Muscle layer of duodenum (tissue), 2 donors: ENCODE measurements at regions not wholly inside any gene's neighbourhood (a gene's known extent, or its start where the extent isn't known, plus 50 kb on each side); places are given as distances from the start of the nearest gene placed in this dataset.

Experiments
- H3K27ac ChIP-seq: one replicate; pipeline ENCODE4 v1.7.0; 2013; ENCODE audit warnings: mild to moderate bottlenecking, low read length
- H3K27me3 ChIP-seq: one replicate; pipeline ENCODE4 v1.7.0; 2013; ENCODE audit warnings: low read depth, mild to moderate bottlenecking, control low read depth, low read length
- H3K36me3 ChIP-seq, 2 donors: one replicate each; pipeline ENCODE4 v1.7.0; 2013; ENCODE audit warnings: low read length in 2 of 2, control low read depth in 1 of 2, mild to moderate bottlenecking in 1 of 2; ENCODE audit not compliant: insufficient read depth in 2 of 2, control insufficient read depth in 1 of 2
- H3K4me1 ChIP-seq, 2 donors: one replicate each; pipeline ENCODE4 v1.7.0; 2013; ENCODE audit warnings: low read length in 2 of 2, mild to moderate bottlenecking in 2 of 2, control low read depth in 1 of 2, moderate library complexity in 1 of 2; ENCODE audit not compliant: insufficient read depth in 2 of 2, control insufficient read depth in 1 of 2
- H3K4me3 ChIP-seq, 2 donors: one replicate each; pipeline ENCODE4 v1.7.0; 2013; ENCODE audit warnings: low read length in 2 of 2, low read depth in 1 of 2, mild to moderate bottlenecking in 1 of 2
- H3K9me3 ChIP-seq, 2 donors: one replicate each; pipeline ENCODE4 v1.7.0; 2013; ENCODE audit warnings: low read length in 2 of 2, control low read depth in 1 of 2, mild to moderate bottlenecking in 1 of 2; ENCODE audit not compliant: control insufficient read depth in 1 of 2
- donor health status: healthy.

- Histone ChIP-seq H3K4me3 (no peak overlapping the region), H3K36me3 (no peaks in the 10 kb centered on the region), H3K27ac (no peak overlapping the region), H3K4me1 (no peaks in the 10 kb centered on the region), H3K9me3 (no peaks in the 10 kb centered on the region), H3K27me3 (no peaks in the 10 kb centered on the region)
Measured at GRCh38 chr2:45273412-45274249, 264.4 kb upstream of the SIX2 start.

DNA sequence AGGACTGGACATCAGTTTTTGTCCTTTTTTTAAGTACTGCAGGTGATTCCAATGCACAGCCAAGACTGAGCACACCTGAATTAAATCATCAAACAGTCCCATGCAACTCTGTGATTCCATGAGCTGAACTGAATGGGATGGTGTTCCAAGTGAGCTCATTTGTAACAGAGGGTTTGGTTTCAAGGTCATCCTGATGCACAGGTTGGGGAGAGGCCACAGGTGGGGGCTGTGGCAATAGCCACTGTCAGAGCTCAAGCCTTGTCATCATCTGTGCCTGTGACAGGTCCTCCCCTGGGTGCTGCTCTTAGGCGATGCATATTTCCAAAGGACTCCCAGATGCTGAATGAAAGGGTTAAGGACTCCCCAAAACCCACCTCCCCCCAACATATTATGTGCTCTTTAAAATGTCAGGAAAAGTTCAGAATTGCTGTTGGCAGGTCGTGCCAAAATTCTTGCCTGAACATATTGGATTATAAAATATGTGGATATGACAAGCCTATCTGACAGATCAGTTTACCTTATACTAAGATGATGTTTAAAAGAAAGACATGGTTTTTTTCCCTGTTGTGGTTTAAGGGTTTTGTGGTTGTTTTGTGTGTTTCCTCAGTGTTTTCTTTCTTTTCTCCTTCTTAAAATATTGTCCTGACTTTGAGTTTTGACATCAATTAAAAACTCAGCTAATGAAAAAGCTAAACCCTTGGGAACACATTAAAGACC lies 263.5 kb upstream of the SIX2 start:
- no peaks in the 10 kb centered on the region for H3K4me1 ChIP-seq
- no peak overlapping the region for H3K4me3 ChIP-seq
- no peak overlapping the region for H3K27ac ChIP-seq
- no peaks in the 10 kb centered on the region for H3K27me3 ChIP-seq
- no peaks in the 10 kb centered on the region for H3K36me3 ChIP-seq
- H3K9me3 ChIP-seq, result no peaks in the 10 kb centered on the region

DNA sequence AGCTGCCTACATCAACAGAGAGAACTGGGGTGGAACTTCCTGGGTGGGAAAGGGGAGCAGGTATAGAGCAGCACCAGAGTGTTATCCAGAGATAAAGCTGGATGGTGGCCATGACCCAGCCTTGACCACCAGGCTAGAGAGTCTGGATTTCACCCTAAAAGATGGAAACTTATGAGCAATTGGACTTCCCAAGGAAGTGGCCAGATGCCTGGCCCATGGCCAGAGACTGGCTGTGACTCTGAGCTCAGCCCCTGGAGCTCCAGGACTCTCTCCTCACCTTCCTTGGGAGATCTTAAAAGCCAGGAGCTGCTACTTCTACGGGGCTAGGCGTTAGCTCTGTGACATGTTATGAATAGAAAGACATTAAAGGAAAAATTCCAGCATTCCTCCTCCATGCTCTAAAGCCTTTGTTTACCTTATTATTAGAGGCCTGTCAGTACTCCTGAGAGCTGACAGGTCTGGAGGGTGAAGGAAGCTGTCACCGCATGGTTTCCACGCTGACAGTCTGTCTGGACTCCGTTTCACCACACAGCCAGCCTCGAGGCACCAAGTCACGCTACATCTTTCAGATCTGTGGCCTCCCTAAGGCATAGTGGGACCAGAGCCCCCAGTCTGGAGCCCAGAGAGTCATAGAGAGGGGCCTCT lies 260.0 kb upstream of the SIX2 start:
- no peaks in the 10 kb centered on the region for H3K9me3 ChIP-seq
- H3K27ac ChIP-seq, result no peak overlapping the region
- H3K36me3 ChIP-seq, result no peaks in the 10 kb centered on the region
- H3K4me3 ChIP-seq, result no peak overlapping the region
- no peaks in the 10 kb centered on the region for H3K27me3 ChIP-seq
- no peaks in the 10 kb centered on the region for H3K4me1 ChIP-seq

DNA sequence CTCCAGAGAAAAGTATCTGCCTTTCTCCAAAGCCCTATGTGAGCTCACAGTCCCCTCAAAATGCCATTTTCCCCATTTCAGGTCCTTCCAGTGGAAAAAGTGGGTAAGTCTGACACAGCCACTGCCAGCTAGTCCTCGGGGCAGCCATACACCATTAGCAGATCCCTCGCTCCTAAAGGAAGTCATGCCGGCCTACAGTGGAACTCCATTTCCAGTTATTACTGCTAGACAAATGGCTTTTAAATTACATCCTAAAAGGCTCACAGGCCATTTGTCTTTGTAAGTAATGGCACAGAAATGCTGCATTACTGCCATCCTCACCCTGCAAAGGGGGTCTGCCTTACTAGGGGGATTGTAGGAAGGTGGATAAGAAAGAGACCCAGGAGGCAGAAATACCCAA lies 259.4 kb upstream of the SIX2 start:
- Histone ChIP-seq H3K4me1 (no peaks in the 10 kb centered on the region), H3K27ac (no peak overlapping the region), H3K4me3 (no peak overlapping the region), H3K36me3 (no peaks in the 10 kb centered on the region), H3K27me3 (no peaks in the 10 kb centered on the region), H3K9me3 (no peaks in the 10 kb centered on the region)

DNA sequence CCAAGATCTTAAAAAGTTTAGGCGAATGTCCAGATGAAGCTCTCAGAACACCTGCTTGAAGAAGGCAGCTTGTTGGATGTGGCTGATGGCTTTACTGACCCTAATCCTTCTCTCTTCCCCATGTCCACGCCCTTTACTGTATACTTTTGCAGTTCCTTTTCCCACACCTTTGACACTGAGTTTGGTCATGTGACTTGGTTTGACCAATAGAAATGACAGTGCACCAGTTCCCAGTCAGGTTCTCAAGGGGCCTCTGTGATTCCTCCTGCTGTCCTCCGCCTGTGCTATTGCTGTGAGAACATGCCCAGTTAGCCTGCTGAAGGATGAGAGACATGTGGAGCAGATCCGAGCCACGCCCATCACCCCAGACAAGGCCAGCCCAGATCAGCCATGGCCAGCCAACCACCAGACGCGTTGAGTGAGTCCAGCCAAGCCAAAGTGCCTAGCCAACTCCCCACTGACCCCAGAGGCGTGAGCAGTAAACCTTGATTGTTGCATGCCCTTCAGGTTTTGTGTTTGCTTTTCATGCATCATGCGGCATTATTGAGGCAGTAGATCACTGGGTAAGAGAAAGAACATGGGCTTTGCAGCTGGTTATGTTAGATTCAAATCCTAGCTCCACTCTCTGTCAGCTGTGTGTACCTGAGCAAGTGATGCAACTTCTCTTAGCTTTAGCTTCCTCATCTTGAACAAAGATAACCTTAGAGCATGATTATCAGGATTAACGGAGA lies 258.0 kb upstream of the SIX2 start:
- H3K27ac ChIP-seq, result no peak overlapping the region
- H3K36me3 ChIP-seq, result no peaks in the 10 kb centered on the region
- H3K9me3 ChIP-seq, result no peaks in the 10 kb centered on the region
- no peak overlapping the region for H3K4me3 ChIP-seq
- no peaks in the 10 kb centered on the region for H3K27me3 ChIP-seq
- H3K4me1 ChIP-seq, result no peaks in the 10 kb centered on the region

GRCh38 chr2:45265336-45265735 lies 256.1 kb upstream of the SIX2 start:
- Histone ChIP-seq H3K27ac (no peak overlapping the region), H3K9me3 (no peaks in the 10 kb centered on the region), H3K36me3 (no peaks in the 10 kb centered on the region), H3K27me3 (no peaks in the 10 kb centered on the region), H3K4me3 (no peak overlapping the region), H3K4me1 (no peaks in the 10 kb centered on the region)

DNA sequence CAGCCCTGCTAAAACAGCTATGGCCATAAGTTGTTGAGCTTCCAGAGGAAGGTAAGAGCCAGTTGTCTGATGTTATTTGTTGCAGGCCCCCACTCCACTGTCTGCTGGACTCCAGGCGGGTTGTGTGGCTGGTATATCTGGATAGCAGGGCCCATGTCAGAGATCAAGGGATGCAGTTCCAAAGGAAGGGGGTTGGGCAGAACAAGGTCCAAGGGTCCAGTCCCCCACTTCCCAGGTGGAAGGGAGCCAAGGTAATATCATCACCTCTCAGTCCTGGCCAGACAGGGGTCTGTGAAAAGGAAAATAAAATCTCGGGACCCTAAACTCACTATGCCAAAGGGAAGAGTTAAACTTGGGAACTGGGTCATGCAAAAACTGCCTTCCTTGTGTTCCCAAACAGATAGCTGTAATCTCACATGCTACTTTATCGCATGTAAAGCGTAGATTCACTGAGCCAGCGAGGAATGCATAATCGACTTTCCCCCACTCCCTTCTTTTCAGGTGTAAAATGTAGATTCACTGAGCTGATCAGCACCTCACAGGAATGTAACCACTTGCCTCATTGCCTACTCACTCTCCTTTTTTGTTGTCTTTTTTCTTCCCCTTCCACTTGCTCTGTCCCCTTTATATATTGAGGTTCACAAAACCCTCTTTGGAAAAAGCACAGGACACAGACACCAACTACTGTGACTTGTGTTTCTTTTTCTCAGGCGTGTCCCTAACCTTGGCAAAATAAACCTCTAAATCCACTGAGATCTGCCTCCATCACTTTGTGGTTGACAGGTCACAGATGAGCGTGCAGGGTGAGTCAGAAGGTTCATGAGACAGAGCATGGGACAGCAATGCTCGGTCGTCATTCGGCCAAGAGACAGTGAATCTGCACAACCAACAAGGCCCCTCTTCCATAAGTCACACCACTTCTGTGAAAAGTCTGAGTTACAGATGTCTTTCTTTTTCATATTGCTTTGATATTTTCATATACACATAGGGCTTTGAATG lies 255.3 kb upstream of the SIX2 start:
- no peak overlapping the region for H3K27ac ChIP-seq
- no peaks in the 10 kb centered on the region for H3K36me3 ChIP-seq
- H3K4me1 ChIP-seq, result peaks cover 0 to 7% of the 10 kb centered on the region in 2 donors
- no peaks in the 10 kb centered on the region for H3K27me3 ChIP-seq
- no peak overlapping the region for H3K4me3 ChIP-seq
- H3K9me3 ChIP-seq, result no peaks in the 10 kb centered on the region

- no peaks in the 10 kb centered on the region for H3K27me3 ChIP-seq
- H3K4me3 ChIP-seq, result no peak overlapping the region
- no peak overlapping the region for H3K27ac ChIP-seq
- H3K9me3 ChIP-seq, result no peaks in the 10 kb centered on the region
- H3K36me3 ChIP-seq, result no peaks in the 10 kb centered on the region
- peaks cover 0 to 11% of the 10 kb centered on the region in 2 donors for H3K4me1 ChIP-seq
Measured at GRCh38 chr2:45263147-45263546, 253.9 kb upstream of the SIX2 start.

DNA sequence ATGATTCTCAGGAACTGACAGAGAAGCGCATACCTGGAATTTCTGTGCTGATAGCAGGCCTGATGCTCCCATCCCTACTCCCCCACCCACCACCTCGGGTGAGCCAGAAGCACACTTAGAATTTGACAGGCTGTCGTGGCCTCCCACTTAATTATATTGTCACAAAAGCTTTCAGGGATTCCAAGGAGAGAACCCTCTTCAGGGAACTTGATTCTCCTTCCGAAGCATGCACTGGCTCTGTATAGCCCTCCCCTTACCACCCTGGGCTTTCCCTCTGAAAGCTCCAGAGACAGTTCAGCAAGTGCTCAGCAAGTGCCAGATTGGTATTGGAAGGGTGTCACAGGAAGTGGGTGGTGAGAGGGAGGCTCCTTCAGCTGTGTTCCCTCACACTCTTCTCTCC lies 252.5 kb upstream of the SIX2 start:
- peaks cover 0 to 11% of the 10 kb centered on the region in 2 donors for H3K4me1 ChIP-seq
- no peak overlapping the region for H3K27ac ChIP-seq

GRCh38 chr2:45260946-45261345 lies 251.7 kb upstream of the SIX2 start:
- peaks cover 0 to 11% of the 10 kb centered on the region in 2 donors for H3K4me1 ChIP-seq
- H3K36me3 ChIP-seq, result no peaks in the 10 kb centered on the region
- no peak overlapping the region for H3K4me3 ChIP-seq
- no peaks in the 10 kb centered on the region for H3K27me3 ChIP-seq
- H3K9me3 ChIP-seq, result no peaks in the 10 kb centered on the region
- no peak overlapping the region for H3K27ac ChIP-seq

More for the DNA sequence above, 252.5 kb upstream of the SIX2 start:
- Histone ChIP-seq H3K27me3 (no peaks in the 10 kb centered on the region), H3K9me3 (no peaks in the 10 kb centered on the region), H3K36me3 (no peaks in the 10 kb centered on the region), H3K4me3 (no peak overlapping the region)
